Dedifferentiated amniotic fluid mesenchymal stem cell (primary cell): ENCODE measurements at regions not wholly inside any gene's neighbourhood (a gene's known extent, or its start where the extent isn't known, plus 50 kb on each side); places are given as distances from the start of the nearest gene placed in this dataset.
"Not testable (repeated sequence)": the region's sequence is repeated elsewhere in the genome, so short reads cannot be mapped to it uniquely, and the experiment has no call there.

Experiments used
- DNase-seq: peaks from one replicate; pipeline ENCODE4 v3.0.0-alpha.2; 2016; ENCODE audit errors: extremely low spot score

DNA sequence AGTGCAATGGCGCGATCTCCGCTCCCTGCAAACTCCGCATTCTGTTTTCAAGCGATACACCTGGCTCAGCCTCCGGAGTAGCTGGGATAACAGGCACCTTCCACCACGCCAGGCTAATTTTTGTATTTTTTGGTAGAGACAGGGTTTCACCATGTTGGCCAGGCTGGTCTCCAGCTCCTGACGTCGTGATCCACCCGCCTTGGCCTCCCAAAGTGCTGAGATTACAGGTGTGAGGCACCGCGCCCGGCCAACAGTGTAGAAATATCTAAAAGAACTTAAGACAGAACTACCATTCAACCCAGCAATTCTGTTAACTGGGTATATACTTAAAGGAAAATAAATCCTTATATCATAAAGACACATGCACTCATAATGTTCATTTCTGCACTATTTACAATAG is 335.3 kb upstream of the LUZP2 start:
- no peak for DNase-seq

DNA sequence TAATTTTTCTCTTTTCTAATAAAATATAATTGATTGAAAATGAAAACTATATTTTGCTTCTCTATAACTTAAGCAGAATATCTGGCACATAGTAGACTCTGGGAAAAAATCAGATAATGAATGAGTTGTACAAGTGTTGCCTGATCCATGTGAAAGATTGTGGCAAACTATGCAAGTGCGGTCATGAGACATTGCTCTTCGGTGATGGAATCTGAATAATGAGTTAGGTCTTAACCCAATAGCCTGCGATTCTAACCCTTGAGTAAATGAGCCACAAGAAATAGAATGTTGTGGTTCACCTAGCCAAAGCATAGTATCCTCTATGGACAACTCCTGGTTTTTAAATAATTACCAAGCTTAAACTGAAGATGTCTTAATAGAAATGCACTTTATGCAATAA is 333.7 kb upstream of the LUZP2 start:
- DNase-seq: no peak

DNA sequence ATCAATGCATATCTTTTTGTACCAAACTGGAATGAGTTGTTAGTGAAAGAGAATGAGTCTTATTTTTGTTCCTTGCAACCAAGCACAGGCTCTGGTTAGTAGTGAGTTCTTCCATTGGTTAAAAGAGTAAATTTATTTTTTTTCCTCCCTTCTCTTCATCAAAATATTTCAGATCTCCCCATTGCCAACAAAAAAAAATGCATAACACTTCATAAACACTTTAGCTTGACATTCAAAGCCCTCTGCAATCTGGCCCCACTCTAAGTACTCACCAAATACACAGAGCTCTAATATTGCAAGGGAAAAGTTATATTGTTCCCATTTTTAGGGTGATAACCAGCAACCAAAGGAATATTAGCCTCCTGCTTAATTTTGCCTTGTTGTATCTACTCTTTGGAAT is 333.0 kb upstream of the LUZP2 start:
- DNase-seq: no peak

DNA sequence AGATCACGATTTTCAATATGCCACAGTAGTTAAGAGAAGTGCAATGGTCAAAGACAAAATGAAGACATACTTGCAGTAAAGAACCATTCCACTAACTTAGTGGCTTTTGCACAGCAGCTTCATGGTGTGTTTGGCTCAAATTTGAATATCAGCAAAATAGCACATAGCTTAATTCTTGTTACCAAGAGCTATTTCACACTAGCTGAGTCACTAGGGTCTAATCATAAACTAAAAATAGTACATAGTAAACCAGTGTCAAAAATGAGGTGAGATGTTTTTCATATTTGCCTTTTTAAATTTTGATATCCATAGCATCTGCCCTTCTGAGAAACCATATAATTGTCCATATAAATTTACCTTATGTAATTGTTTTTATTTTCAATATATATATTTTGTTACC is 325.0 kb upstream of the LUZP2 start:
- no peak for DNase-seq

DNA sequence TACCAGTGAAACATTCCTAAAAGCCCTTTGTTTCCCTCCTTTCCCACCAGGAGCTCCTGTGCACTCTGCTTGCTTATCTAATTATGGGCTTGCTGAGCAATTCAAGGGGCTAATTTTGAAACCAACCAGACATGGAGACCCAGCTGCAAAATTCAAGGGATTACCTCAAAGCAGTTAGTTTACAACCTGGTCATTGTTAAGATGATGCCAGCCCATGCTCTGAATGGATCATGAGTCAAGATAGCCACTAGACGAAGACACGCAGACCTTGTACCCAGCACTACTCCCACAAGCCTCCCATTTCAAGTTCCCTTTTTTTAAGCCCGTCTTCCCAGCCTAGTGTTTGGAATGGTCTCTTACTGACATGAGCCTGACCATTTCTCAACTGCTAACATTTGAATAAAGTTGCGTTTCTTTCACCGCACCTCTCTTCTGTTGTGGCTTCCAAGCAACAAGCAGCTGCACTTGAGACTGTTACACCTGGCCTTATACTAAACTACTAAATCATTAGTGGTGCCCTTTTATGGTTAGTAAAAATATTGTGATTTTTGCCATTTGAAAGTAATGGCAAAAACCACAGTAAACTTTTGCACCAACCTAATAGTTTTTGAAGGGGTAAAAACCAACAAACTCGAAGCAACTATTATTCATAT is 315.3 kb upstream of the LUZP2 start:
- no peak for DNase-seq

DNA sequence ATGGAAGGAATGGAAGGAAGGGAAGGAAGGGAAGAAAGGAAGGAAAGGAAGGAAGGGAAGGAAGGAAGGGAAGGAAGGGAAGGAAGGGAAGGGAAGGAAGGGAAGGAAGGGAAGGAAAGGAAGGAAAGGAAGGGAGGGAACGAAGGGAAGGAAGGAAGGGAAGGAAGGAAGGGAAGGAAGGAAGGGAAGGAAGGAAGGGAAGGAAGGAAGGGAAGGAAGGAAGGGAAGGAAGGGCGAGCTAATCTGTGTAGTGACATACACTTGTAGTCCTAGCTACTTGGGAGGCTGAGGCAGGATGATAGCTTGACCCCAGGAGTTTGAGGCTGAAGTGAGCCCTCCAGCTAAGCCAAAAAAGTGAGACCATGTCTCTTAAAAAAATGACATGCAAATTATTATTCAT is 311.3 kb upstream of the LUZP2 start:
- DNase-seq: not testable (repeated sequence)

DNA sequence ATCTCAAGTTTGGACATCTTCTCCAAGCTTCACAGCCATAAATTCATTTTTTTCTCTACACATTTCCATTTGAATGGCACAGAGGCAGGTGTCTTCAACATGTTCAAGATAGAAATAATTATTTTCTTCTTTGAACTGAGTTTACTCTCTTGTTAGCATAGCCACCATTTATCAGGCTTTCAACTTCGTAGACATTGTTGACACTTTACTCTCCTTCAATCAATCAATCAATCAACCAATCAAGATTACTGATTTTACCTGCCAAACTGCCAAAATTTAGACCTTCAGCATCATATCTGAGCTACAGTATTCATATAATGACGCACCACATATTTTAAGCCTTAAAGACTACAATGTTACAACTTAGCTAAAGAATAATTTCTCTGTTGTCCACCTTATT is 300.1 kb upstream of the LUZP2 start:
- DNase-seq: no peak

DNA sequence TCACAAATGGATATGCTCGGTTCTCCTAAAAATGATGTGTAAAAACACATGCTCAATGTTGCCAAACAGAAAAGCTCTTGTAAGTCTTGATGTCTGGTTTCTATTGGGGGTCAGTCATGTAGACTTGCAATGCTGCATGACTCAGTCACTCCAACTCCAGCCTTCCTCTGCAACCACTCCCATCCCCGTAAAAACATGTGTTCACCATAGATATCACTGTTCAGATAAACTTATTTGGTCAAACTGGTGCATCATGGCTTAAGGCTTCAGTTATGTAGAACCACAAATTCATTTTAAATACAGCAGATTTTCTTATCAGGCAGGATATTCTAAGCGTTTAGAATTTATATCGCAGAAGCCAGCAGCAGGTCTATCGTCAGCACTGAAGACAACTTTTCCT is 298.4 kb upstream of the LUZP2 start:
- DNase-seq: no peak

DNA sequence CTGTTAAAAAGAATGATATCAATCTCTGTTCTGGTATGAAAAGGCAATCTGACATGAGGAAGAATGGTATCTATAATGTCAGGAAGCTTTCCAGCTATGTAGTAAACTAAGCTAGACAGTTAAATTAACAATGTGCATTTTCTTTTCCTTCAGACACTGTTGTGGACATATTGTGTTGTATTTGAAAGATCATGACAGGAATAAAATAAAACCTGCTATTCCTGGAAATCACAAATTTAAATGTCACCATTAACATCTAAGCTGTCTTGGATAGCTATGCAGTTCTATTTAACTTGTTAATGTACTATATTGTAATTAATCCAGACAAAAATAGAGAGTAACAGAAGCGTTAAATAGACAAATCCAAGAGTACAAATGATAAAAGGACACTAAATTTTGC is 297.4 kb upstream of the LUZP2 start:
- DNase-seq: no peak

DNA sequence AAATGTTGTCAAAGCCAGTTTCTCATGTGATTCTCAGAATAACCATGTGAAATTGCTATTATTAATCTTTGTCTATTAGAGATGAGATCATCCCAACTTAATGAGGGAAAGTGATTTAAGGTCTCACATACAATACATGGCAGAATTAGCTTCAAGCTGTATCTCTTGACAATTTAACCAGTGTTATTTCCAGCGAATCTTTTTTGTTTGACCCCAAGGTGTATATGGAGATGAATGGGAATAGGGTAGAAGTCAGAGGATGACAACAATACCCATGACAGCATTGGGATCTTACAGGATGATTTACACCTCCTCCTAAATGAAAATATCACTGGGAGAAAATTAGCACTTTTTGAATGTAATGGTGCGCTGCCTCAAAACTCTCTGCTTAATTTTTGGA is 290.8 kb upstream of the LUZP2 start:
- DNase-seq: no peak

DNA sequence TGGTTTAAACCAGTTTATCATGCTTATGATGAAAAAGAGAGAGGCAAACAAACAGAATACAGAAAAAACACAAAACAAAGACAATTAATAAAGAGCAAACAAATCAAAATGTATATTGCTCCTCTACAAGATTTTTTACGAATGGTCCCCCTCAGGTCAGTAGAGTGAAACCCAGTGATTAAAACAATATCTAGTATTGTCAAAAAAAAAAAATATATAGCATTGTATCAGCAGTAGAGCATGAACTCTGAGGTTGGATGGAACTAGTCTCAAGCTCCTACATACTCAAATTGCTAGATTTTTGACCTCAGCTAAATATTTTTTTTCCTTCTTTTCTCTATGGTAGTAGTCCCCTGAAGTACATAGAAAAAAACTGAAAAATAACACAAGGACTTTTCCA is 290.3 kb upstream of the LUZP2 start:
- no peak for DNase-seq

DNA sequence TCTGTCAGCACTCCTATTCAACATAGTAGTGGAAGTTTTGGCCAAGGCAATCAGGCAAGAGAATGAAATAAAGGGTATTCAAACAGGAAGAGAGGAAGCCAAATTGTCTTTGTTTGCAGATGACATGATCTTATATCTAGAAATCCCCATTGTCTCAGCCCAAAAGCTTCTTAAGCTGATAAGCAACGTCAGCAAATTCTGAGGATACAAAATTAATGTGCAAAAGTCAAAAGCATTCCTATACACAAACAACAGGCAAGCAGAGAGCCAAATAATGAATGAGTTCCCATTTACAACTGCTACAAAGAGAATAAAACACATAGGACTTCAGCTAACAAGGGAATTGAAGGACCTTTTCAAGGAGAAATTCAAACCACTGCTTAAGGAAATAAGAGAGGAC is 280.4 kb upstream of the LUZP2 start:
- no peak for DNase-seq

DNA sequence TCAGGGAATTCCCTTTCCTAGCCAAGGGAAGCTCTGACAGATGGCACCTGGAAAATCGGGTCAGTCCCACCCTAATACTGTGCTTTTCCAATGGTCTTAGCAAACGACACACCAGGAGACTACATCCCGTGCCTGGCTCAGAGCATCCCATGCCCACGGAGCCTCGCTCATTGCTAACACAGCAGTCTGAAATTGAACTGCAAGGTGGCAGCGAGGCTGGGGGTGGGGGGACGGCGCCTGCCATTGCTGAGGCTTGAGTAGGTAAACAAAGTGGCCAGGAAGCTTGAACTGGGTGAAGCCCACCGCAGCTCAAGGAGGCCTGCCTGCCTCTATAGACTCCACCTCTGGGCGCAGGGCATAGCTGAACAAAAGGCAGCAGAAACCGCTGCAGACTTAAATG is 279.5 kb upstream of the LUZP2 start:
- not testable (repeated sequence) for DNase-seq

DNA sequence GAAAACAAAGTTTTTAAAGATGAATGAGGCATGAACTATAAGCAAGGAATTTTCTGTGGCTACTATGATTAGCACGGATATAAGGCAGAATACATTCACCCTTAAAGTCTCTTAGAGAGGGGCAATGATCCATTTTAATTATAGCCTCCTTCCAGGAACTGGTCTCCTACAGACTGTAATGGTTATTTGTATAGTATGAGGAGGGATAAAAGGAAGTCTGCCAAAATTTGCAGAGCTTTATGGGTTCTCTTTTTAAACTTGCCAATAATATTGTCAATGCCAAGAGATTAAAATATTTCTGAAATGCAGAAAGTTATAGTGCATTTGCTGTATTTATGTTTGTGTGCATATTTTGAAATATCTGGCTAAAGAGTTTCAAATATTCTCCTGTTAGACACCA is 271.4 kb upstream of the LUZP2 start:
- no peak for DNase-seq

DNA sequence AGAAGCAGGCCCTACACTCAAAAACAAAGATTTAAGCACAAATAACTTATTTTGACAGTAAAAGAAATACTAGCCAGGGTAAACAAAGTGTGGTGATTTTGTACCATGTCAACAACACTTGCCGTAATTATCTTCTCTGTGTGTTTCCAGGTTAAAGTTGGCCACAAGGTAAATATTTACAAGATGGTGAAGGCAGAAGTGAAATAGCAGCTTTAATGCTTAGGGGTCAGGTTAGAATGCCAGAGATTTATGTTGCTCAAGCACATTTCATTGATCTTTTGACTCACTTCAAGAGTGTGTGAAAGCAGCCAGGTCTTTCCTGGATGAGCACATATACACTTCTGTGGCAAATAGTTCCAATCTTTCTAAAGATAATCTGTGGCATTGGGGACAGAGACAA is 270.2 kb upstream of the LUZP2 start:
- no peak for DNase-seq

DNA sequence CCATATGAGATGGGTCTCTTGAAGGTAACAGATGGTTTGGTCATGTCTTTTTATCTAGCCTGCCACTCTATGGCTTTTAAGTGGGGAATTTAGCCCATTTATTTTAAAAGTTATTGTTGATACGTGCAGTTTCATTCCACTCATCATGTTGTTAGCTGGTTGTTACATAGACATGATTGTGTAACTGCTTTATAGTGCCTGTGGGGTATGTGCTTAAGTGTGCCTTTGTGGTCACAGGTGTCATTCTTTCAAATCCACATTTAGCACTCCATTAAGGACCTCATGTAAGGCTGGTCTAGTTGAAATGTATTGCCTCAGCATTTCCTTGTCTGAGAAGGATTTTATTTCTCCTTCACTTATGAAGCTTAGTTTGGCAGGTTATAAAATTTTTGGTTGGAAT is 263.8 kb upstream of the LUZP2 start:
- DNase-seq: no peak

DNA sequence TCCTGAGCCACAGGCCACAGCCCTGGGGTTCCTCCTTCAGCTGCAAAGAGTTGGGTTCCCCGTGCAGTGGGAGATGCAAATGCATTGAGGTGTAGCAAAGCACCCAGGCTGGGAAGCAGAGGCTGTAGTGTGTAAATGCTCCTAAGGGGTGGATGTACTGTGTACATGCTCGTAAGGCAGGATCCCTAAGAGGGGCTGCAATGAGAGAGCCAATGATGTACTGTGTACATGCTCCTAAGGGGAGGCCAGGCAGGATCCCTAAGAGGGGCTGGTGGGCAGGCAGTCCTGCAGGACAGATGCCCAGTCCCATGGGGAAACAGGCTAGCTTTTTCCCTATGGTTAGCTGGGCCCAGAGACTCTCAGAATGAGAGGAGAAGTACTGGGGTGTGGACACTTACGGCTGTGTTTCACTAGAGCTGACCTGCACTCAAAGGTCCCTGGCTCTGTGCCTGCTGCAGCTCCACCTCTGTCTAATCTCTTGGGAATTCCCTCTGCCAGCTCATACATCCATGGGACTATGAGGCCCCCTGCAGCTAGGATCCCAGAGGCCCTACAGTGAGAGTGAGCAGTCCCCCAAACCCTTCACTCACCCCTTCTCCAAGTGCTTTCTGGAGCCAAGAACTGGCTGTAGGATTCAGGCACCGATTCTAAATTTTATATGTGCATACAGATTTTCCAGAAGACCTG is 261.9 kb upstream of the LUZP2 start:
- no peak for DNase-seq

DNA sequence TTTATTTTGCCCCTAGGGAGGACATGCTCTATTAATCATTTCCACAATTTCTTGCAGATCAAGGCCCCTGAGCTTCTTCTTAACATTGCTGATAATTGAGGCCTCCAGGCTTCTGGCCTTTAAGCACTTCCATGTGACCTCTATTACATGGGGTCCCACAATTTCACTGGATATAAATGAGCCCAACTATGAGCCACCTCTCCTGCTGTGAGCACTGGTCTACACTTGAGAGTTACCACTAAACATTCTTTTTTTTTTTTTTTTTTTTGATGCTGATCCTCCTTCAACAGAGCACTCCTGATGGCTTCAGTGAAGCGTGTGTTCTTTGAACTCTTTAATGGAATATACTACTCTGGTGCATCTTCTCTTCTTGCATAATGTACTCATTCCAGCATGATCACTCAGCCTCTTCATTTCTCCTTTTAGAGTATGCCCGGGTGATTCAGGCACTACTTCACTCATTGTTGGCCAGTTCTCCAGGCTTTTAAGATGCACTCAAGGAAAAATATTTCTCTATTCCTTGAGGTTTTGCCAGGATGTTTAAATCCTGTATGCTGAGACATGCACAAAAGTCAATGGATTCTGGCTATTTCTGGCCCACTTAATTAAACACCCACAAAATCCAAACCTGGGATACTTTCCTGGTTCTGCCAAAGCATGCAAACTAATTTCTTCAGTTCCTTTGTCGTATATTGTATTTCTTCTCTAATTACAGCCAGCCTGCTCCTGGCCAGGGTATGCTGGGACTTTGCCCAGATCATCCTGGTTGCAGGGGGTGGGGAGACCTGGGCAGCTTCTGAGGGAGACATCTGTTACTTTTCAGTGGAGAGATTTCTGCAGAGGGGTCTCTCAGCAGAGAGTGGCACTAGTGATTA is 257.8 kb upstream of the LUZP2 start:
- peak; percentile 72 for DNase-seq

DNA sequence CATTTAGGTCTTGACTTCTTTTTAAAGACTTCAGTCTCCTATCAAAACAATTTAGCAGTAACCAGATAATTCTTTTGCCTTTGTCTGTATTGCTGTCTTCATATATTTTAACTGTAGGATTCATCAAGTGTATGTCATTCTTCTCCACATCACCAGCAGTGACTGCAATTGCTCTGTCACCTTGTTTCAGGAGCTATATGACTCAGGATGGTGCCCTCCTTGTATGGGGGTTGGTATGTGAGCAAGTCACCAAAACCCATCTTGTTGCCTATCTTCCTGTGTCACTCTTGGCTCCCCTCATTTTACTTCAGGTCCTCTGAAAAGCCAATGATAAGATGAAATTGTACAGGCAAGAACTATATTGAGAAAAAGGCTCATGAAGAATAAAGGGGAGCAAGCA is 256.9 kb upstream of the LUZP2 start:
- no peak for DNase-seq

DNA sequence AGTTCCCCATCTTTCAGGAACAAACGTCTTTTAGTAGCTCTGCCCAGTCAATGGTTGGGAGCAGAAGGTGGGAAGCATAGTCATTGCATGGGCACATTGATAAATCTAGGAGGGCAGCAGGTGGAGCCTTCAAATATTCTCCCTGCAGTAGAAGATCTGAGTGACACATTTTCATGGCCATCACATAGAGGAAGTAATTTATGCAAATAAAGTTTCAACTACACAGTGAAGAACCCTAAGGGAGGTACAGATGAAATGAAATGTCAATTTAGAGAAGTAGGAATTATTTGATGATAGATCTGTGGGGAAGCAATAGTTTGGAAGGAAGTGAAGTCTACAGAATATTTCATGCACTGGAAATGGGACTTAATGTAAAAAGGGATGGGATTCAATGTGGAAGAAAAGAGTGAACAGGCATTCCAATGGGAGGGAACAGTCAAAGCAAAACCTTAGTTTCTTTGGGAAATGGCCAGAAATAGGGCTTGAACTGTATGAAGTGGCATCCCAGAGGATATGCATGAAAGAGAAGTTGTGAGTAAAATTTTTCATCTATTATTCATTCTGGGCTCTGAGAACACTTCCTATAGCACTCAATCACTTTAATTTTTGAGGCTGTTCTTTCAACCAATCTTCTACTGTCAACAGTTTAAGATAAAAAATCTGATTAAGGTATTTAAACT is 256.2 kb upstream of the LUZP2 start:
- DNase-seq: no peak

DNA sequence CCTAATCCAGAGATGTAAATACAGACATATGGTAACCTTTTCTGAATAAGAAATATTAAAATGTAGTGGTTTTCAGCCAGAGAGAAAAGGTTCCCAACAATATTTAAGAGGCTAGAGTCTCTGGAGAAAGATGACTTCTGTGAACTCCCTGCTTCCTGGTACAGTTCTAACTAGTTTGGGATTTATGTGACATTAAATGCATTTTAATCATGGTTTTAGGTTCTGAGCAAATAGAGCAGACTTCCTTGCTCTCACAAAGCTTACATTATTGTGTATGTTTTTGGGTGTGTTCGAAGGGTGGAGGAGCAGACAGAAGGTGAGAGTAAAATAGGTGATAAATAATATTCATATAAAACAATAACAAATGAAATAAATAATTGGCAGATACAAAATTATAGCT is 250.1 kb upstream of the LUZP2 start:
- no peak for DNase-seq

DNA sequence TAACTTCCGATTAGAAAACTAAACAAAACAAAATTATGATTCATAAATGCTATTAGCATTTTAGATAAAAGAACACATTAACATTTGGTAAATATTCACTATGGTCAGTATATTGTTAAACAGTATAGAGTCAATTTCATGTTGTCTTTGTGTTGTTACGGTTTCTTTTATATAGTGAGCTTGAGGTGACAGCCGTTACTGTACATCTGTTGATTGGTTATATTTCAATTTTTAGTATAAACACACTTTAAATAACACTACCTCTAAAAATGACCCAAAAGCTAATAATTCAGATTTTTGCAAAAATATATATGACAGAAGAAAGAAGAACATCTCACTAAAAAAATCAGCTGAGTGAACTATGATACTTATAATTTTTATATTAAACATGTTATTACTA is 249.0 kb upstream of the LUZP2 start:
- no peak for DNase-seq
